BJ (cell line): ENCODE measurements at regions not wholly inside any gene's neighbourhood (a gene's known extent, or its start where the extent isn't known, plus 50 kb on each side); places are given as distances from the start of the nearest gene placed in this dataset.

Experiments
- CTCF ChIA-PET: fragments of 350-600 bp; formaldehyde crosslinking; extraction: SDS; loops from one replicate; lab custom pipeline; 2021; ENCODE audit warnings: antibody characterized with exemption, inconsistent platforms; lab: Yijun Ruan, JAX
- POLR2A ChIA-PET: fragments of 300-600 bp; sonication (Branson Sonifier 250); formaldehyde crosslinking; extraction: SDS; loops from one replicate; lab custom pipeline; 2021; ENCODE audit warnings: antibody characterized with exemption; lab: Charles Lee
- DNase-seq: peaks from one replicate; pipeline ENCODE4 v3.0.0-alpha.2; 2011; ENCODE audit warnings: low read depth
- H3K27me3 ChIP-seq: 2 replicates; pipeline ENCODE4 v1.6.0; 2011; ENCODE audit warnings: low read length; ENCODE audit not compliant: control insufficient read depth, insufficient read depth
- H3K36me3 ChIP-seq: 2 replicates; pipeline ENCODE4 v1.5.1; 2011; ENCODE audit warnings: low read length; ENCODE audit not compliant: control insufficient read depth, insufficient read depth
- H3K4me3 ChIP-seq: 2 replicates; pipeline ENCODE4 v1.5.1; 2011; ENCODE audit warnings: low read depth, mild to moderate bottlenecking, control low read depth, low read length
- TF ChIP-seq, protein P1 (sequence below): IDR thresholded peaks from 2 replicates; pipeline ENCODE4 v1.5.1; 2011; ENCODE audit warnings: low read depth, mild to moderate bottlenecking, control low read depth, inconsistent platforms, low read length, moderate library complexity; ENCODE audit not compliant: insufficient read depth

DNA sequence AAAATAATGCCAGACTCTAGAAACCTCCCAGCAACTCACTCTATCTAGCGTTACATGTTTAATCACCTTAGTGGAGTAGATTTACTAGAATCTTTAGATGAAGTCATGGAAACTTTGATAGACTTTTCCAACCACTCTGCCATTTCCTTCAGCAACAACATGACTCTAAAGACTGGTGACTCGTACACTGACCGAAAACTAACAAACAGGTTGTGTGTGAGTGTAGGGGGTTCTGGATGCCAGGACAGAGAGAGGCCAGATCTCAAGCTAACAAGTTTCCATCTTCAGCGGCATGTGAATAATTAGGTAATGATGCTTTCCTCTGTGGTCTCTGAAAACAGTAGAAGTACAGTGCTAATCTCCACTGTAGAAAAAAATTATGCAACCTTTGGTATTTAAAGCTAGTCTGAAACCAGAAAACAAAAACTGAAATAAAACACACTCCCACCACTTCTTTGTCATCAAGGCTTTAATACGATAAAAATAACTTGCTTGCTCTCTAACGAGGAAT lies 286.4 kb downstream of the PRDM5 start:
- ChIA-PET POLR2A (no interaction called here), CTCF (no interaction called here)
- H3K4me3 ChIP-seq: no peak overlapping the region
- H3K27me3 ChIP-seq: no peaks in the 10 kb centered on the region
- TF ChIP-seq, protein P1, sequence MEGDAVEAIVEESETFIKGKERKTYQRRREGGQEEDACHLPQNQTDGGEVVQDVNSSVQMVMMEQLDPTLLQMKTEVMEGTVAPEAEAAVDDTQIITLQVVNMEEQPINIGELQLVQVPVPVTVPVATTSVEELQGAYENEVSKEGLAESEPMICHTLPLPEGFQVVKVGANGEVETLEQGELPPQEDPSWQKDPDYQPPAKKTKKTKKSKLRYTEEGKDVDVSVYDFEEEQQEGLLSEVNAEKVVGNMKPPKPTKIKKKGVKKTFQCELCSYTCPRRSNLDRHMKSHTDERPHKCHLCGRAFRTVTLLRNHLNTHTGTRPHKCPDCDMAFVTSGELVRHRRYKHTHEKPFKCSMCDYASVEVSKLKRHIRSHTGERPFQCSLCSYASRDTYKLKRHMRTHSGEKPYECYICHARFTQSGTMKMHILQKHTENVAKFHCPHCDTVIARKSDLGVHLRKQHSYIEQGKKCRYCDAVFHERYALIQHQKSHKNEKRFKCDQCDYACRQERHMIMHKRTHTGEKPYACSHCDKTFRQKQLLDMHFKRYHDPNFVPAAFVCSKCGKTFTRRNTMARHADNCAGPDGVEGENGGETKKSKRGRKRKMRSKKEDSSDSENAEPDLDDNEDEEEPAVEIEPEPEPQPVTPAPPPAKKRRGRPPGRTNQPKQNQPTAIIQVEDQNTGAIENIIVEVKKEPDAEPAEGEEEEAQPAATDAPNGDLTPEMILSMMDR: no peak
- no peaks in the 10 kb centered on the region for H3K36me3 ChIP-seq
- DNase-seq: no peak

GRCh38 chr4:120633810-120634209 lies 288.7 kb downstream of the PRDM5 start:
- TF ChIP-seq, protein P1: no peak
- CTCF ChIA-PET: no interaction called here
- no peak overlapping the region for H3K4me3 ChIP-seq
- POLR2A ChIA-PET: no interaction called here
- no peaks in the 10 kb centered on the region for H3K27me3 ChIP-seq
- peak; percentile 16 for DNase-seq
- H3K36me3 ChIP-seq: no peaks in the 10 kb centered on the region

GRCh38 chr4:120630427-120630826 lies 292.1 kb downstream of the PRDM5 start:
- no peaks in the 10 kb centered on the region for H3K27me3 ChIP-seq
- TF ChIP-seq, protein P1: no peak
- no peaks in the 10 kb centered on the region for H3K36me3 ChIP-seq
- H3K4me3 ChIP-seq: no peak overlapping the region
- ChIA-PET CTCF (no interaction called here), POLR2A (no interaction called here)
- no peak for DNase-seq

GRCh38 chr4:120629546-120630108 lies 292.9 kb downstream of the PRDM5 start:
- Histone ChIP-seq H3K4me3 (no peak overlapping the region), H3K27me3 (no peaks in the 10 kb centered on the region), H3K36me3 (no peaks in the 10 kb centered on the region)
- ChIA-PET POLR2A (no interaction called here), CTCF (no interaction called here)
- TF ChIP-seq, protein P1: no peak
- DNase-seq: no peak

- no peak for DNase-seq
- no peak overlapping the region for H3K4me3 ChIP-seq
- no peaks in the 10 kb centered on the region for H3K27me3 ChIP-seq
- TF ChIP-seq, protein P1: no peak
- CTCF ChIA-PET: interaction anchor here (0.7 kb wide), 1 partner anchor 1887 kb away, joined by 3 read pairs; no protein-coding TSS in a partner anchor
- POLR2A ChIA-PET: no interaction called here
- H3K36me3 ChIP-seq: no peaks in the 10 kb centered on the region
These were observed 299.9 kb downstream of the PRDM5 start for GRCh38 chr4:120622601-120623000.
